H54 (cell line): ENCODE measurements at regions not wholly inside any gene's neighbourhood (a gene's known extent, or its start where the extent isn't known, plus 50 kb on each side); places are given as distances from the start of the nearest gene placed in this dataset.
"Not testable (repeated sequence)": the region's sequence is repeated elsewhere in the genome, so short reads cannot be mapped to it uniquely, and the experiment has no call there.

Source experiments
- DNase-seq: peaks from one replicate; pipeline ENCODE4 v3.0.0; 2011; ENCODE audit warnings: low spot score, mixed read lengths; ENCODE audit not compliant: insufficient read length
- FAIRE-seq: peaks from 3 replicates; lab custom pipeline; 2011; peaks lifted over from hg19 to GRCh38; lab: Jason Lieb, UNC
- POLR2A ChIP-seq: IDR thresholded peaks from 2 replicates; pipeline ENCODE4 v1.6.1; 2011; ENCODE audit warnings: low read depth, mild to moderate bottlenecking, low read length

GRCh38 chr16:14384745-14385144 lies 245.3 kb downstream of the PARN start:
- no peak for TF ChIP-seq POLR2A
- no peak for DNase-seq
- FAIRE-seq: no peak

GRCh38 chr16:14383844-14384243 lies 246.2 kb downstream of the PARN start:
- FAIRE-seq, DNase-seq: not testable (repeated sequence)

DNA sequence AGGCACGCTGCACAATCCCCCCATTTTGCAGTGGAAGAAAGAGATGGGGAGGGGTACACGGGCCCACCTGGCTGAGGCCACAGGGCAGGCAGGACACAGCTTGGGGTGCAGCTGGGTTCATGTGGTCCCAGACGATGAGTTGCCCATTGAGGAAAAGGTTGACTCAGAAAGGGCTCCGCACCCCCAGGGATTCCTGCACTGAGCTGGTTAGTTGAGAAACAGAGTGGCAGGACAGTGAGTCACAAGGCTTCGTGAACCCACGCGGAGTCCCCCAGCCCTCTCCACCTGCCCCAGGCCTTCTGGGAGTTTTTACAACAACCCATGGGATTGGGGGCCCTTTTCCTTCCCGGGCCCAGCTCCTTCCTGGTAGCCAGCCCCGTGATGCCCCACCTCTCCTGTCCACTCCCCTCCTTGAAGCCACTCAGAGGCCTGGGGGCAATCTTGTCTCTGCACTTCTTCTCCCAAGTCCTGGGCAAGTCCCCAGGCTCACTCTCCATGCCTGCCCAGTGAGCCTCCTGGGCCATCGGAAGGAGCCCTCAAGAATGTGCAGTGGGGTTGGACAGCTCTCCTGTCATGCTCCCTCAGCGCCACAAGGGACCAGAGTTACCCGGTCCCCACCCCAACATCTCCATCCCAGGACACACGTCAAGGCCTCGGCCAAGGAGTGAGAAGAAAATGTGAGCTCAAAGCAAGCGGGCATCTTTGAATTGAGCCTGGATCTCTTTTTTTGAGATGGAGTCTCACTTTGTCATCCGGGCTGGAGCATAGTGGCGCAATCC lies 251.2 kb downstream of the PARN start:
- no peak for TF ChIP-seq POLR2A
- FAIRE-seq: no peak

GRCh38 chr16:14378131-14378551 lies 251.9 kb downstream of the PARN start:
- DNase-seq: no peak
- FAIRE-seq: no peak
- no peak for TF ChIP-seq POLR2A

More for the DNA sequence above, 251.2 kb downstream of the PARN start:
- no peak for DNase-seq

DNA sequence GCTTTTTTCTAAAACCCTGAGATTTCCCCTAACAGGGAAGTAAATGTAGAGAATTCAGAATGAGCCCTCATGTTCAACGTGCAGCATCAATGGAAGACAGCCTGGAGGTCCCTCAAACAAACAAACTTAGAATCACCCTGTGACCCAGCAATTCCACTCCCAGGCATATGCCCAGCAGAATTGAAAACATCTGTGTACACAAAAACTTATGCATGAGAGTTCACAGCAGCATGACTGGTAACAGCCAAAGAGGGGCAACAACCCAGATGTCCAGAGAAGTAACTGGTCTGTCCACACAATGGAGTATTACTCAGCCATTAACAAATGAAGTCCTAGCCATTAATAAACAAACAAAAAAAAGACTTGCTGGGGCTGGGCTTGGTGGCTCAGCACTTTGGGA lies 252.7 kb downstream of the PARN start:
- DNase-seq (no peak), FAIRE-seq (no peak)
- no peak for TF ChIP-seq POLR2A

DNA sequence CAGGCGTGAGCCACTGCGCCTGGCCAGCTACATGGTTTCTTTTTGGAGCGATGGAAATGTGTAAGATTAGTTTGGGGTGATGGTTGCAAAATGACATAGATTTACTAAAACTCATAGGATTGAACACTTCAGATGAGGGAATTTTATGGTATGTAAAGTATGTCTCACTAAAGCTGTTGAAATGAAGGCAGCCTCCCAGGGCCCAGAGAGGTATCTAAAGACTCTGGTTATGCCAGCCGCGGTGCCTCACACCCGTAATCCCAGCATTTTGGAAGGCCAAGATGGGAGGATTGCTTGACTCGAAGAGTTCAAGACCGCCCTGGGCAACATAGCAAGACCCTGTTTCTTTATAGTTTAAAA lies 254.9 kb downstream of the PARN start:
- no peak for TF ChIP-seq POLR2A
- no peak for FAIRE-seq
- DNase-seq: no peak

- no peak for TF ChIP-seq POLR2A
- FAIRE-seq (no peak), DNase-seq (no peak)
Measured at GRCh38 chr16:14374451-14375131, 255.5 kb downstream of the PARN start.

- no peak for DNase-seq
- no peak for TF ChIP-seq POLR2A
- FAIRE-seq: no peak
Measured at GRCh38 chr16:14373896-14374295, 256.2 kb downstream of the PARN start.

DNA sequence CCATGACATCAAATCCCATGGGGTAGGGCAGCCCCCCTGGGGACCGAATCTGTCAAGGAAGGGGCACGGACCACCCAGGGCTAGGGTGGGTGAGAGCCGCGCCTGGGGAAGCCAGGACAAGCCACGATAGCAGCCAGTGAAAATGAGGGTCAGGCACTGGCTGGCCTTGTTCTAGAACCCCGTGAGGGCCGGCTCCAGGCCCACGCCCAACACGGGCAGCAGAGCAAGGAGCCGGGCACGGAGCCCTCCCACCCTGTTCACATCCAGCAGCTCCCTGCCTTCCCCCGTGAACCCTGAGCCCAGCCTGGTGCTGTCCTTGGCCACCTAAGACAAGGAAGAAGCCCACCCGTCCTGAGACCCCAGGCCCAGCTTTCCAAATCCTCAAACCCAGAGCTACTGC lies 256.7 kb downstream of the PARN start:
- DNase-seq (no peak), FAIRE-seq (no peak)
- TF ChIP-seq POLR2A: no peak

DNA sequence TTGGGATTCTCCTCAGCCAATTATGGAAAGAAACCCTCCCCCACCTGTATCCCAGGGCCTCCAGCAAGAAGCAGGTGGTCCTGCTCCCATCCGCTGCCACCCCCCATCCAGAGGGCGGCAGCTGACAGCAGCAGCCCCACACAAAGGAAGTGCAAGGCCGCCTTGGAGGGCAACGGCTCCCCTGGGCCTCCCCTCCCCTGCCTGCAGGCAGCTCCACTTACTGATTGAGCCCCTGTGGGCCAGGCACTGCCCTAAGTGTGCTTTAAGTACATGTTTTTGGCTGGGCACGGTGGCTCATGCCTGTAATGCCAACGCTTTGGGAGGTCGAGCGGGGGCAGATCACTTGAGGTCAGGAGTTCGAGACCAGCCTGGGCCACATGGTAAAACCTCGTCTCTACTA lies 257.6 kb downstream of the PARN start:
- no peak for TF ChIP-seq POLR2A
- DNase-seq (no peak), FAIRE-seq (no peak)

- no peak for TF ChIP-seq POLR2A
- no peak for DNase-seq
- FAIRE-seq: no peak
Measured at GRCh38 chr16:14371778-14372431, 258.2 kb downstream of the PARN start.

DNA sequence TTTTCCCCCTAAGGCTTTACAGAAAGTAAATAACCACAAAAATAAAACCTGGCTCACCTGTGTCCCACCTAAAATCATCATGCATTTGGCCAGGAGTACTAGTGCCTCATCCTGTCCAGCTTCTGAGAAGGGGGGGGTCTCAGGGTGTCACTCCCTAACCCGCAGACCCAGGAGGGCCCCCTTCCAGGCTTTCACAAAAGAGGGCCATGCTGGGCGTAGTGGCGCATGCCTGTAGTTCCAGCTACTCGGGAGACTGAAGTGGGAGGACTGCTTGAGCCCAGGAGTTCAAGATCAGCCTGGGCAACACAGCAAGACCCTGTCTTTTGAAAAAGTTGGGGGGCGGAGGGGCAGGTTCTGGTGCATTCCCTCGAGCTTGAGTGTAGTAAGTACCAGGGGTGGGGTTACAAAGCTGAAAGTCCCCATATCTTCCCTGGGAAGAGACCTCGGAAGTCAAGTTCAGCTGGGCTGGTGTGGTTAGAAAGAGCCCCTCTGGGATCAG lies 259.3 kb downstream of the PARN start:
- DNase-seq (no peak), FAIRE-seq (no peak)
- no peak for TF ChIP-seq POLR2A

DNA sequence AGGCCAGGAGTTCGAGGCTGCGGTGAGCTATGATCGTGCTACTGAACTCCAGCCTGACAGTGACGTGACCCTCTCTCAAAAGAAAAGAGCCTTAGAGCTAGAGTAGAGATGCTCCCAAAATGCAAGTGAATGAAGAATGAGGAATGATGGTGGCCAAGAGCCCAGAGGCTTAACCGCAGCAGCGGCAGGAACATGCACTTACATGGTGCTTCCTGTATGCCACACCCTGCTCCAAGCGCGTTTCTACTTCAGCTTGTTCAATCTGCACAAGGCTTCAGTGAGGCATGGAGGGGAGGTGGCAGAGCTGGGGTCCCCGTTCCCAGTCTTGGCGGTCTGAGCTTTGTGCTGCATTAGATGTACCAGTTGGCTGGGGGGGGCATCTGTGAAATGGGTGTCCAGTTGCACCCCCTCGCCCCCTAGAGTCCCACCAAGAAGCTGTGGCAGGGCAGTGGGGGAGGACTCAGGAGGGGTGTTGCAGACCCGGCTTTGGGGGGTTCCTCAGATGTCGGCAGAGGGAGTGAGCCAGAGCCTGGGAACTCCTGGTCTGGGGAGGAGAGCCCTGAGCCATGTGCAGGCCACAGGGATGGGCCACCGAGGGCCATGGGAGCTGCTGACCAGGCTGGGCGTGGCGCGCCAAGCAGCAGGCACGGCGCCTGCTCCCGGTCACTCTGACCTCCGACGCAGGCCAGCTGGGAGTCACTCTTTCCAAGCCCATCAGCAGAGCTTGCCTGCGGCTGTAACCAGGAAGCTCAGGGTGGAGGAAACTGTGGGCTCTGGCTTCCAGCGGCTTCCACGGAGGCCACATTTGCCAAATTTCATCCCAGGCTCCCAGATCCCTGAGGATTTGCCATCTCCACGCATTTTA lies 260.1 kb downstream of the PARN start:
- TF ChIP-seq POLR2A: no peak
- no peak for DNase-seq
- no peak for FAIRE-seq
